GM12864 (cell line): ENCODE measurements at regions not wholly inside any gene's neighbourhood (a gene's known extent, or its start where the extent isn't known, plus 50 kb on each side); places are given as distances from the start of the nearest gene placed in this dataset.
"Not testable (repeated sequence)": the region's sequence is repeated elsewhere in the genome, so short reads cannot be mapped to it uniquely, and the experiment has no call there.

Experiments
- DNase-seq: peaks from one replicate; pipeline ENCODE4 v3.0.0-alpha.2; 2011; ENCODE audit warnings: low read depth
- H3K4me3 ChIP-seq: 2 replicates; pipeline ENCODE4 v1.5.1; 2011; ENCODE audit warnings: mild to moderate bottlenecking, low read depth, low read length, control low read depth
- TF ChIP-seq, protein P1 (sequence below): IDR thresholded peaks from 2 replicates; pipeline ENCODE4 v1.5.1; 2011; ENCODE audit warnings: low read depth, mild to moderate bottlenecking, moderate library complexity, low read length, control low read depth, inconsistent platforms; ENCODE audit errors: missing control alignments

DNA sequence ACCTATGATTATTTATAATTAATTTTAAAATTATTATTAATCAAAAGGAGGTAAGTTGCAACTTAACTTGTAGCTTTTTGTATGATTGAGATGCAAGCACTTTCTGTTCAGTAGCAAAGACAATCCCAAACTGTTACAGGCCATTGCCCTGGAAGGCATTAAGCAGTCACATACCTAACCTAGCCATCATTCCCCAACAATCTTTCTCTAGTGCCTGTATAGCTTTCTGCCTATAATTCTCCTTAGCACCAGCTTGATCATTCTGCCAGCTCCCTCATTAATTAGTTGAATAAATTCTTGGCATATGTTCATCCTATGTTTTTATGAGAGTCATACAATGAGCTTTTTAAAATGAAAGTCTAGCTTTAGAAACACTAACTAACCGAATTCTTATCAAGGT lies 178.9 kb upstream of the TMEM106B start:
- TF ChIP-seq, protein P1, sequence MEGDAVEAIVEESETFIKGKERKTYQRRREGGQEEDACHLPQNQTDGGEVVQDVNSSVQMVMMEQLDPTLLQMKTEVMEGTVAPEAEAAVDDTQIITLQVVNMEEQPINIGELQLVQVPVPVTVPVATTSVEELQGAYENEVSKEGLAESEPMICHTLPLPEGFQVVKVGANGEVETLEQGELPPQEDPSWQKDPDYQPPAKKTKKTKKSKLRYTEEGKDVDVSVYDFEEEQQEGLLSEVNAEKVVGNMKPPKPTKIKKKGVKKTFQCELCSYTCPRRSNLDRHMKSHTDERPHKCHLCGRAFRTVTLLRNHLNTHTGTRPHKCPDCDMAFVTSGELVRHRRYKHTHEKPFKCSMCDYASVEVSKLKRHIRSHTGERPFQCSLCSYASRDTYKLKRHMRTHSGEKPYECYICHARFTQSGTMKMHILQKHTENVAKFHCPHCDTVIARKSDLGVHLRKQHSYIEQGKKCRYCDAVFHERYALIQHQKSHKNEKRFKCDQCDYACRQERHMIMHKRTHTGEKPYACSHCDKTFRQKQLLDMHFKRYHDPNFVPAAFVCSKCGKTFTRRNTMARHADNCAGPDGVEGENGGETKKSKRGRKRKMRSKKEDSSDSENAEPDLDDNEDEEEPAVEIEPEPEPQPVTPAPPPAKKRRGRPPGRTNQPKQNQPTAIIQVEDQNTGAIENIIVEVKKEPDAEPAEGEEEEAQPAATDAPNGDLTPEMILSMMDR, result no peak
- no peak for DNase-seq
- H3K4me3 ChIP-seq, result no peak overlapping the region

DNA sequence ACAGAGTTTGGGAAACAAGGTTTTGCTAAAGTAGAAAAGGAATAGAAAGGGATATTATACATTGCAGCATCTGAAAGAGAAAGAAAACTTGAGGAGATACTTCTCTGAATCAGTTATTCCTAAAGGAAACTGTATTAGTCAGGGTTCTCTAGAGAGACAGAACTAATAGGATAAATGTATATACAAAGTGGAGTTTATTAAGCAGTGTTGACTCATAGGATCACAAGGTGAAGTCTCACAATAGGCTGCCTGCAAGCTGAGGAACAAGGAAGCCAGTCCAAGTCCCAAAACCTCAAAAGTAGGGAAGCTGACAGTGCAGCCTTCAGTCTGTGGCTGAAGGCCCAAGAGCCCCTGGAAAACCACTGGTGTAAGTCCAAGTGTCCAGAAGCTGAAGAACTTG lies 167.6 kb upstream of the TMEM106B start:
- H3K4me3 ChIP-seq, DNase-seq: not testable (repeated sequence)

DNA sequence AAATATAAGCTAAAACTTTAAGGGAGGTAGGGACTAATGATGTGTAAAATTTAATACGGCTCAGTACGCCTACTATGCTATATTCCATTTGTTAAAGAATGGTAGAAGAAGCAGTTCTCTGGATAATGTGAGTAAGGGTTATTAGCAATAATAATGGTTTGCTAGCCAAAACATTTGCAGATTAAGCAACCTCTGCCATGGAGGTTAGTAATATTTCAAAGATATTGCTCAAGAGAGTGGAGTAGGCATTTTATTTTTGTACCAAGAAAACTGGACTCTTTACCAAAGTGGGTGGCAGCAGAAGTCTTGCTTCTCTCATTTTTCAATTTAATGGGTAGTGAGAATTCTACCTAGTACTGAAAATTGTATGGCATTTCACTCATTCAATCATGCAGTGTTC lies 158.9 kb upstream of the TMEM106B start:
- no peak overlapping the region for H3K4me3 ChIP-seq
- TF ChIP-seq, protein P1, result no peak
- no peak for DNase-seq

DNA sequence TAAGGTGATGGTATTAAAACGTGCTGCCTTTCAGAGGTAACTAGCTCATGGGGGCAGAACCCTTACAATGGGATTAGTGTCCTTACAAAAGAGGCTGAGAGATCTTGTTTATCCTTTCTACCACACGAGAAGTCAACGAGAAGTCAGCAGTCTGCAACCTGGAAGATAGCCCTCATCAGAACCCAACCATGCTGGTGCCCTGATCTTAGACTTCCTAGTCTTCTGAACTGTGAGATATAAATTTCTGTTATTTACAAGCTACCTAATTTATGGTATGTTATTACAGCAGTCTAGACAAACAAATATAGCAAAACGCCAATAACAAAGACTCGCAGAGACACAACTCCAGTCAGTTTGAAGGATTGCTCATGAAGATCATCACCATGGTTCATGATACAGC lies 157.5 kb upstream of the TMEM106B start:
- TF ChIP-seq, protein P1, result no peak
- no peak for DNase-seq
- no peak overlapping the region for H3K4me3 ChIP-seq

DNA sequence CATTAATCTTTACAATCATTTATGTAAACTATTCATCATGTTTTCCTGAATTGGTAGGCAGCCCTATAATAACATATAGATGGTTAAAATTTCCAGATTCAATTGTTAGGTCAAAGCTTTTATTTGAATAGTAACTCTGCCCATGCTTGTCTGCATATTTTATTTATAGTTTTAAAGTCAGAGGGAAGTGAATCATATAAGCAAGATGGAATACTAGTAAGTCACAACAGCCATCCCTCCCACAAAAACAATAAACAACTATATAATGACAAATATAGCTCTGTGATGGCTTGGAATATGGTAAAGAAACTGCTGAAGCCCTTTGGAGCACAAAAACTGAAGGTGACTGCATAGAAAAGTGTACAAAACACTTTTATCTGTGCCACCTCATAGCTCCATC lies 156.3 kb upstream of the TMEM106B start:
- TF ChIP-seq, protein P1, result no peak
- DNase-seq, result no peak
- no peak overlapping the region for H3K4me3 ChIP-seq

DNA sequence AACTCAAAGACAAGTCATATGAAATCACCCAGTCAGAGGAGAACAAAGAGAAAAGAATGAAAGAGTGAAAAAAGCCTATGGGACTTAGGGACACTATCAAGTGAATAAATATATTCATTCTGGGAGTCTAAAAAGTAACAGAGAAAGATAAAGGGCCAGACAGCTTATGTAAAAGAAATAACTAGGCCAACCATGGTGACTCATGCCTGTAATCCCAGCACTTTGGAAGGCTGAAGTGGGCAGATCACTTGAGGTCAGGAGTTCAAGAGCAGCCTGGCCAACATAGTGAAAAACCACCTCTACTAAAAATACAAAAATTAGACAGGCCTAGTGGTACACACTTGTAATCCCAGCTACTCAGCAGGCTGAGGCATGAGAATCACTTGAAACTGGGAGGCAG lies 154.7 kb upstream of the TMEM106B start:
- no peak for DNase-seq
- TF ChIP-seq, protein P1, result no peak
- no peak overlapping the region for H3K4me3 ChIP-seq

DNA sequence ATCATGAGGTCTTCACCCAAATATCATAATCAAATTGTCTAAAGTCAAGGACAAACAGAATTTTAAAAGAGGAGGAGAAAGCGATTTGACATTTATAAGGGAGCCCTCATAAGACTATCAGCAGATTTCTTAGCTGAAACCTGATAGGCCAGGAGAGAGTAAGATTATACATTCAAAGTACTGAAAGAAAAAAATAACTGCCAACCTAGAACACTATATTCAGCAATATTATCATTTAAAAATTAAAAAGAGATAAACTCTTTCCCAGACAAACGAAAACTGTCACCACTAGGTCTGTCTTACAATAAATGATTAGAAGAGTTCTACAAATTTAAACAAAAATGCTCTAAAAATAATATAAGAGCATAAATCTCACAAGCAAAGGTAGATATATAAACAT lies 154.1 kb upstream of the TMEM106B start:
- no peak overlapping the region for H3K4me3 ChIP-seq
- DNase-seq, result no peak
- TF ChIP-seq, protein P1, result no peak

DNA sequence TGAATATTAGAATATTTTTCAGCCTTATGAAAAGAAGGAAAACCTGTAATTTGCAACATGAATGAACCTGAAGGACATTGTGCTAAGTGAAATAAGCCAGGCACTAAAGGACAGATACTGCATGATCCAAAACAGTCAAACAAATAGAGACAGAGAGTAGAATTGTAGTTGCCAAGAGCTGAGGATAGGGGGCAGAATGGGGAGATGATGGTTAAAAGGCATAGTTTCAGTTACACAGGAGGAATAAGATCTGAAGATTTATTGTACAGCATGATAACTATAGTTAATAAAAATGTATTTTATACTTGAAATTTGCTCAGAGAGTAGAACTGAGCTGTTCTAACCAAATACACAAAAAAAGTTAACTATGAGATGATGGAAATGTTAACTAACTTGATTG lies 149.0 kb upstream of the TMEM106B start:
- TF ChIP-seq, protein P1, result peak; percentile 35
- H3K4me3 ChIP-seq, result no peak overlapping the region
- no peak for DNase-seq
